PC-3 (cell line): ENCODE measurements at regions not wholly inside any gene's neighbourhood (a gene's known extent, or its start where the extent isn't known, plus 50 kb on each side); places are given as distances from the start of the nearest gene placed in this dataset.

Experiments used
- ATAC-seq: fragments of 200-7000 bp; cut with Tn5 transposase; 2 replicates; pipeline ENCODE4 v1.9.1; 2020; ENCODE audit warnings: mild to moderate bottlenecking, moderate library complexity
- BruUV-seq: library from RNA; stranded (reverse); fragments of 400-500 nt; replicated peaks from 2 replicates; lab custom pipeline; 2021; lab: Mats Ljungman, UMichigan
- CTCF ChIA-PET: fragments of 300-600 bp; sonication (Branson Sonifier 250); formaldehyde crosslinking; loops from one replicate; lab custom pipeline; 2022; ENCODE audit warnings: antibody characterized with exemption; lab: Charles Lee
- POLR2A ChIA-PET: fragments of 300-600 bp; sonication (Branson Sonifier 250); formaldehyde crosslinking; loops from one replicate; lab custom pipeline; 2022; ENCODE audit warnings: antibody characterized with exemption; ENCODE audit not compliant: unreplicated experiment; lab: Charles Lee
- DNase-seq: peaks from one replicate; pipeline ENCODE4 v3.0.0-alpha.2; 2015
- H2AFZ ChIP-seq: fragments of 300-600 bp; sonication (generic); 2 replicates; pipeline ENCODE4 v1.6.0; 2016; ENCODE audit warnings: antibody characterized with exemption, low read length
- H3F3A ChIP-seq: fragments of 300-600 bp; sonication (generic); one replicate; pipeline ENCODE4 v1.6.0; 2017; ENCODE audit warnings: antibody characterized with exemption, low read length, control low read depth, mild to moderate bottlenecking; ENCODE audit not compliant: unreplicated experiment
- H3K27ac ChIP-seq: fragments of 300-600 bp; sonication (generic); 2 replicates; pipeline ENCODE4 v1.5.1; 2016; ENCODE audit warnings: mild to moderate bottlenecking, low read length
- H3K27me3 ChIP-seq: fragments of 300-600 bp; sonication (generic); 2 replicates; pipeline ENCODE4 v1.6.1; 2016; ENCODE audit warnings: low read length, mixed read lengths
- H3K36me3 ChIP-seq: fragments of 300-600 bp; sonication (generic); 2 replicates; pipeline ENCODE4 v1.6.1; 2016; ENCODE audit warnings: low read depth, mixed run types, low read length, mixed read lengths
- H3K4me1 ChIP-seq: fragments of 300-600 bp; sonication (generic); 2 replicates; pipeline ENCODE4 v1.5.1; 2016; ENCODE audit warnings: low read length; ENCODE audit not compliant: insufficient read depth
- H3K4me2 ChIP-seq: fragments of 300-600 bp; sonication (generic); 2 replicates; pipeline ENCODE4 v1.6.0; 2016; ENCODE audit warnings: low read length
- H3K4me3 ChIP-seq: fragments of 300-600 bp; sonication (generic); 2 replicates; pipeline ENCODE4 v1.5.1; 2016; ENCODE audit warnings: mild to moderate bottlenecking, low read length, mixed read lengths
- H3K79me2 ChIP-seq: fragments of 300-600 bp; sonication (generic); 2 replicates; pipeline ENCODE4 v1.6.1; 2017; ENCODE audit warnings: low read length, mixed read lengths
- H3K9ac ChIP-seq: fragments of 300-600 bp; sonication (generic); 2 replicates; pipeline ENCODE4 v1.6.0; 2016; ENCODE audit warnings: mild to moderate bottlenecking, low read length
- H3K9me2 ChIP-seq: fragments of 300-600 bp; sonication (generic); replicated peaks from 2 replicates; pipeline ENCODE4 v1.6.1; 2016; ENCODE audit warnings: mixed run types, low read length, mixed read lengths
- H3K9me3 ChIP-seq: fragments of 300-600 bp; sonication (generic); 2 replicates; pipeline ENCODE4 v1.6.1; 2016; ENCODE audit warnings: low read length, mixed read lengths
- H4K20me1 ChIP-seq: fragments of 300-600 bp; sonication (generic); 2 replicates; pipeline ENCODE4 v1.6.1; 2016; ENCODE audit warnings: low read length, mixed read lengths
- CTCF ChIP-seq: fragments of 300-600 bp; sonication (generic); conservative IDR thresholded peaks from 2 replicates; pipeline ENCODE4 v1.5.1; 2017; ENCODE audit warnings: antibody characterized with exemption, low read depth, mild to moderate bottlenecking, low read length
- EZH2 ChIP-seq: fragments of 300-600 bp; sonication (generic); IDR thresholded peaks from one replicate; pipeline ENCODE4 v1.6.1; 2017; ENCODE audit warnings: antibody characterized with exemption, mild to moderate bottlenecking, low read length; ENCODE audit not compliant: unreplicated experiment
- EZH2phosphoT487 ChIP-seq: fragments of 300-600 bp; sonication (generic); IDR thresholded peaks from 2 replicates; pipeline ENCODE4 v1.6.1; 2018; ENCODE audit warnings: mild to moderate bottlenecking, antibody characterized with exemption, low read length, borderline replicate concordance
- intact Hi-C: fragments of 100-400 bp; cut with micrococcal nuclease; formaldehyde crosslinking; loops from 2 replicates; pipeline ENCODE4 v1.9.0; 2023

GRCh38 chr9:90476058-90476457 lies 166.6 kb downstream of the DIRAS2 start:
- Histone ChIP-seq H3F3A (no peaks in the 10 kb centered on the region), H3K36me3 (no peaks in the 10 kb centered on the region), H3K4me2 (no peak overlapping the region), H3K9me3 (no peaks in the 10 kb centered on the region), H3K4me1 (no peaks in the 10 kb centered on the region), H4K20me1 (no peaks in the 10 kb centered on the region), H2AFZ (no peak overlapping the region), H3K79me2 (no peaks in the 10 kb centered on the region), H3K9me2 (no peaks in the 10 kb centered on the region), H3K9ac (no peak overlapping the region), H3K27ac (no peak overlapping the region), H3K4me3 (no peak overlapping the region), H3K27me3 (0 out of 2 replicates have a peak, but pooled peaks cover 2% of the 10 kb centered on the region)
- CTCF ChIA-PET = no interaction called here
- TF ChIP-seq CTCF (no peak), EZH2 (no peak), EZH2phosphoT487 (no peak)
- DNase-seq = no peak
- POLR2A ChIA-PET = no interaction called here
- ATAC-seq = no peak
- BruUV-seq = no TSS peak
- intact Hi-C loops = no loop called here

GRCh38 chr9:90477535-90477934 lies 165.1 kb downstream of the DIRAS2 start:
- TF ChIP-seq EZH2 = no peak
- no peak for TF ChIP-seq CTCF
- TF ChIP-seq EZH2phosphoT487 = no peak
- Histone ChIP-seq H3F3A (no peaks in the 10 kb centered on the region), H3K4me1 (no peaks in the 10 kb centered on the region), H3K36me3 (no peaks in the 10 kb centered on the region), H3K27ac (no peak overlapping the region), H2AFZ (no peak overlapping the region), H3K9me2 (no peaks in the 10 kb centered on the region), H3K4me3 (no peak overlapping the region), H3K9me3 (no peaks in the 10 kb centered on the region), H3K9ac (no peak overlapping the region), H3K27me3 (0 out of 2 replicates have a peak, but pooled peaks cover 2% of the 10 kb centered on the region), H4K20me1 (no peaks in the 10 kb centered on the region), H3K79me2 (no peaks in the 10 kb centered on the region), H3K4me2 (no peak overlapping the region)
- no peak for DNase-seq
- intact Hi-C loops = no loop called here
- ChIA-PET POLR2A (no interaction called here), CTCF (no interaction called here)
- BruUV-seq = no TSS peak
- ATAC-seq = no peak

GRCh38 chr9:90478821-90479220 lies 163.8 kb downstream of the DIRAS2 start:
- Histone ChIP-seq H3F3A (no peaks in the 10 kb centered on the region), H4K20me1 (no peaks in the 10 kb centered on the region), H3K27ac (no peak overlapping the region), H3K4me3 (no peak overlapping the region), H3K9me2 (no peaks in the 10 kb centered on the region), H3K9me3 (no peaks in the 10 kb centered on the region), H3K4me1 (no peaks in the 10 kb centered on the region), H3K9ac (no peak overlapping the region), H2AFZ (no peak overlapping the region), H3K79me2 (no peaks in the 10 kb centered on the region), H3K36me3 (no peaks in the 10 kb centered on the region), H3K4me2 (no peak overlapping the region), H3K27me3 (0 out of 2 replicates have a peak, but pooled peaks cover 2% of the 10 kb centered on the region)
- DNase-seq (no peak), ATAC-seq (no peak)
- intact Hi-C loops = no loop called here
- TF ChIP-seq EZH2phosphoT487 (no peak), CTCF (no peak), EZH2 (no peak)
- ChIA-PET CTCF (no interaction called here), POLR2A (no interaction called here)
- BruUV-seq = no TSS peak
